Breast epithelium (tissue), 3 donors: ENCODE measurements at regions not wholly inside any gene's neighbourhood (a gene's known extent, or its start where the extent isn't known, plus 50 kb on each side); places are given as distances from the start of the nearest gene placed in this dataset.

Experiments
- CTCF ChIP-seq, 3 donors: fragments of 450-650 bp; IDR thresholded peaks; one replicate each; pipeline ENCODE4 v1.5.1; 2016 to 2017; ENCODE audit warnings: antibody characterized with exemption in 3 of 3, mild to moderate bottlenecking in 3 of 3, moderate library complexity in 3 of 3
- POLR2A ChIP-seq: fragments of 450-650 bp; IDR thresholded peaks from one replicate; pipeline ENCODE4 v1.6.1; 2016; ENCODE audit warnings: antibody characterized with exemption, mild to moderate bottlenecking, moderate library complexity
- POLR2AphosphoS5 ChIP-seq, 3 donors: sonication (generic); formaldehyde crosslinking; IDR thresholded peaks; one replicate each; pipeline ENCODE4 v1.6.1; 2017; ENCODE audit warnings: antibody characterized with exemption in 3 of 3

- no peak for TF ChIP-seq CTCF (IDR thresholded peaks at IDR 0.05)
- no peak for TF ChIP-seq POLR2AphosphoS5 (IDR thresholded peaks at IDR 0.05)
- TF ChIP-seq POLR2A: no peak
Observed at GRCh38 chr5:116381201-116381600, 193.4 kb downstream of the SEMA6A start.
